GM19023 (cell line): ENCODE measurements at regions not wholly inside any gene's neighbourhood (a gene's known extent, or its start where the extent isn't known, plus 50 kb on each side); places are given as distances from the start of the nearest gene placed in this dataset.

ENCODE experiments used
- ATAC-seq: cut with Tn5 transposase; IDR thresholded peaks from one replicate; pipeline ENCODE4 v1.9.1; 2021; ENCODE audit warnings: mild to moderate bottlenecking, moderate library complexity; ENCODE audit not compliant: unreplicated experiment

DNA sequence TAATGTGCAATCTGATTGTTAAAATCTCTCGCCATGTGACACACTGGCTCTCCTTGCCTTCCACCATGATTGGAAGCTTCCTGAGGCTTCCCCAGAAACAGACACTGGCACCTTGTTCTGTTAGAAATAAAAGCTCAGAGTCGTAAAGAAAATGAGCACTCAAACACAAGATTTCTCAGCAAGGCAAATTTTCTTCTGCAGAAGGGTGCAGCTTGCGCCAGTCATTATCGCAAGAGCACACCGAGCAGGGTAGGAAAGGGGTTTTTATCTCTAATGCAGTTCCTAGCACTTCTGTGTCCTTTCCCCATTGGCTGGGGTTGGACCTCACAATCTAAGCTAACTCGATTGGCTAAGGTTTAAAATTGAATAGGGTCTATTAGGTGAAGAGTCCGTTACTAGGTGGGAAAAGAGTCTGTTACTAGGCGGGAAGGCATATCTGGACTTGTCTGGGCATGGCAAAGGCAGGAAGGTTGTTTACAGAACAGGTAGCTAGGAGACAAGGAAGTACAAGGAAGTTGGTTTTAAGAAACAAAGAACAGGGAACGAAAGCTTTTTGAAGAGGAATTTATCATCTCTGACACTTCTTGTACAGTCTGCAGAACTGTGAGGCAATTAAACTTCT lies 62.6 kb upstream of the BICD1 start:
- ATAC-seq: no peak

DNA sequence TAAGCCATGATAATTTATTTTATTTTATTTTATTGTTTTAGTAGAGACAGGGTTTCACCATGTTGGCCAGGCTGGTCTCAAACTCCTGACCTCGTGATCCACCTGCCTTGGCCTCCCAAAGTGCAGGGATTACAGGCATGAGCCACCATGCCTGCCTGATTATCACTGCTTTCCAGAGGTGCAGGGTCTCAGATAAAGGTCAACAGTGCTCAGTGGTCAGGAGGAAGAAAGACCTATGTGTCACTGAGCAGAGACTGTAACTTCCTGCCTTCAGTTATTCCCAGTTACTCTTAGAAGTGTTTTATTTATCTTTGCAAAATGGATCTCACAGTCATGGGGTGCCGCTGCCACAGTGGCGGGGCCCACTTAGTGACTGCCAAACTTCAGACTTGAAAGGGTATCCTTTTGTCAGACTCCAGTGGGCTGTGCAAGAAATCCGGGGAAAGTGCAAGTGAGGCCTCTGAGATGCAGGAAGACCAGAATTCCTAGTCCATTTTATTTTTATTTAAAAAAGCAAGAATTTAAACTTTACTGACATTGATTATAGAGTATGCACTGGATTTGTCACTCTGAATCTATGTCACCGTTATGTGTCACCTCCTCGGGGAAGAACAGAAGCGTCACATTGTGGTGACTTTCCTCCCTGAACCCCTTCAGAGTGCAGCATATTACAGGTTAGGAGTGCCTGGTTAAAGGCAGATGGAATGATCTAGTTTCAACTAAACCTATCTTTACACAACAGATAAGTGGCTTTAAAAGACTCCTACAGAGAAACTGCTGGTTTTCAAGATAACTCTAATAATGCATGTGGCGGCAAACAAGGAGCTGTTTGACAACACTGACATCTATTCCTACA lies 59.1 kb upstream of the BICD1 start:
- ATAC-seq: no peak

DNA sequence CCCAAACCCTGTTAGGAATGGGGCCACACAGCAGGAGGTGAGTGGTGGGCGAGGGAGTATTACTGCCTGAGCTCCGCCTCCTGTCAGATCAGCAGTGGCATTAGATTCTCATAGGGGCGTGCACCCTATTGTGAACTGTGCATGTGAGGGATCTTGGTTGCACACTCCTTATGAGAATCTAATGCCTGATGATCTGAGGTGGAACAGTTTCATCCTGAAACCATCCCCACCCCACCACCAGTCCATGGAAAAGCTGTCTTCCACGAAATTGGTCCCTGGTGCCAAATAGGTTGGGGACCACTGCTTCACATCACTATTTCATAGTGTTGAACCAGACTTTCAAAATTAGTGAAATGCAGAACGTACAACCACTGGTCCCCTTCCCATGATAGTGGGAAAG lies 57.9 kb upstream of the BICD1 start:
- no peak for ATAC-seq

DNA sequence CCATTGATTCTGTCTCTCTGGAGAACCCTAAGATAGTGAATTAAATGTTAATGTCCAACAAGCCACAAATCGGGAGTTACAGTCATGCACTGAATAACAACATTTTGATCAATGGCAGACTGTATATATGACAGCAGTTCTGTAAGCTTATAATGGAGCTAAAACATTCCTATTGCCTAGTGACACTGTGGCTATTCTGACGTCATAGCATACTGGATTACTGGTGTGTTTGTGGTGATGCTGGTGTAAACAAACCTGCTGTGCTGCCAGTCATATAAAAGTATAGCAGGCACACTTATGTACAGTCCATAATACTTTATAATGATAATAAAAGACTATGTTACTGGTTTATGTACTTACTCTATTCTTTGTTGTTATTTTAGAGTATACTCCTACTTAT lies 56.7 kb upstream of the BICD1 start:
- no peak for ATAC-seq

DNA sequence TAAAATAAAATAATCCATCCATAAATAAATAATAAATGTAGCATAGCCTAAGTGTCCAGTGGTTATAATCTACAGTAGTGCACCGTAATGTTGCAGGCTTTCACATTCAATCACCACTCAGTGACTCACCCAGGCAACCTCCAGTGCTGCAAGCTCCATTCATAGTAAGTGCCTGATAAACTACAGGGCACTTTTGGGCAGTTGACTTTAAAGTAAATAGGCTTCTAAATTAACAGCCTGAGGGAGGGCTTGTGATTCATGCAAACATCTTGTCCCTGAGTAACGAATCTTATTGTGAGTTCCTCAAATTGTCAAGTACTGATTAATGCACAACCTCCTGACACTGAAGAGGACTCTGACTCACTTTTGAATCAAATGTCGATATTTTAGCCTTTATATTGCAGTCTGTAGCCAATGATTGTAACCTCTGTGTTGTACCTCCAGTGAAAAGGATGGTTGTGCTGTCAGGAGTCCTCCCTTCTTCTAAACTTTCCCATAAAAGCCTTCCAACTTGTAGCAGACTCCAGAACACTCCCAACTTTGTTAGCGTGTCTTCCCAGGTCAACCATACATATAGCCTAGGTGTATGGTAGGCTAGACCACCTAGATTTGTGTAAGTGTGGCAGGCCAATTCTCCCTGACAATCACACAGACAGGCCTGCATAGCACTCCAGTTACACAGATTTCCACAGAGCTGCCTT lies 55.0 kb upstream of the BICD1 start:
- ATAC-seq: no peak

DNA sequence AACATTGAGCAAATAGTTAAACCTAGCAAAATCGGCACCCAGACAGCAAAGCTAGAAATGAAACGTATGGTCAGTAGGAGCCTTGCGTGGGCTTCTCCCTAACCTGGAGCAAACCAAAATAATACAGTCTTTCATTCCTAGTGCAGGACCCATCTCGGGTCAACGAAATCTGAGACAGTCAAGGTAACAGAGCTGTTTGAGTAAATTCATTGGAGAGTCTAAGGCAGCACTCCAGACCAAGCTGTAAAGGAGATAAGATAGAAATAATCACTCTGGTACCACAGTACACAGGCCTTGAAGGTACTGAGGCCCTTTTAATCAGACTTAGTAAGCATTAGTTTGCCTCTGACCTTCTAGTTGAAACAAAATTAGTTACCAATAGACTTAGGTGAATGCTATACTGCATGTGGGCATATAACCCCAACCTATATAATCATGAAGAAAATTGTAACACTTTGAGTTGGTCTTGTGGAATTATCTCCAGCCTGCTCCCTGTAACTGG lies 54.4 kb upstream of the BICD1 start:
- ATAC-seq: no peak

DNA sequence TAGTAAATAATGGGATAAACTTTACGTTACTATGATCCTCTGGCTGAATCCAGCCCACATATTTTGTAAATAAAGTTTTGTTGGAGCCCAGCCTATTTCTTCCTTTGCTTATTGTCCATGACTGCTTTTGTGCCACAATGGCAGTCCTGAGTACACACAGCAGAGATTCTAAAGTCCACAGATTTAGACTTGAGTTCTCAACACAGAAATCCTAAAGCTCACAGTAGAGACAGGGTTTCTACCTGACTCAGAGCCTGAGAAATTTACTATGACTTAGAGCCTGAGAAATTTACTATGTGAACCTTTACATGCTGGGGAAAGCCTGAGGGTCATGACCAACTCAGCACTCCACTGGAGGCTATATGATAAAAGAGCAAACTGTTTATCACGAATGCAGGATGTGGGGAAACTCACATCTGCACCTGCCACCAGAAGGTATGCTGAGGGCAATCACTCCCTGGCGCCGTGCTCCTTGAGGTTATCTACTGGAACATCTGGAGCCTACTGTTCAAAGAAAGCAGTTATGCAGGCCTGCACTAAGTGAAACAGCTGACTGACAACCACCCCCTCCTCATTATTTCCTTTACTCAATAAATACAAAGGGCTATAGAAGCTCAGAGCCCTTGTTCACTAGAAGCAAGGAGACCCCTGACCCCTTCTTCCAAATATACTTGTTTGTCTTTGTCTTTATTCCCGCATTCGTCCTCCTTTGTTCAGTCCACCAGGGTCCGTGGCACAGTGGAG lies 52.6 kb upstream of the BICD1 start:
- no peak for ATAC-seq
